H1 (cell line): ENCODE measurements at regions not wholly inside any gene's neighbourhood (a gene's known extent, or its start where the extent isn't known, plus 50 kb on each side); places are given as distances from the start of the nearest gene placed in this dataset.

Experiments used
- CTCF ChIA-PET: fragments of 300-600 bp; sonication (Branson Sonifier 250); formaldehyde crosslinking; loops from one replicate; lab custom pipeline; 2021; ENCODE audit not compliant: partially characterized antibody; lab: Charles Lee
- POLR2A ChIA-PET: fragments of 300-600 bp; sonication (Branson Sonifier 250); formaldehyde crosslinking; loops from one replicate; lab custom pipeline; 2021; ENCODE audit warnings: inconsistent platforms; ENCODE audit not compliant: partially characterized antibody; lab: Charles Lee
- DNase-seq, 2 experiments: peaks; one replicate each; pipeline versions ENCODE4 v3.0.0 to v3.0.0-alpha.2; 2010 to 2022; ENCODE audit warnings: low spot score in 2 of 2, low read depth in 1 of 2, mixed read lengths in 1 of 2
- FAIRE-seq: peaks from 2 replicates; lab custom pipeline; 2011; peaks lifted over from hg19 to GRCh38; lab: Jason Lieb, UNC
- H2AFZ ChIP-seq: 2 replicates; pipeline ENCODE4 v1.8.1; 2012; ENCODE audit warnings: low read length, inconsistent platforms
- H2AK5ac ChIP-seq: 2 replicates; pipeline ENCODE4 v1.6.1; 2013; ENCODE audit warnings: low read depth, low read length
- H2BK120ac ChIP-seq: replicated peaks from 2 replicates; pipeline ENCODE3; 2013; ENCODE audit warnings: low read depth, low read length, inconsistent platforms
- H2BK12ac ChIP-seq: 2 replicates; pipeline ENCODE4 v1.6.1; 2013; ENCODE audit warnings: low read depth, low read length
- H2BK15ac ChIP-seq: 2 replicates; pipeline ENCODE4 v1.6.1; 2013; ENCODE audit warnings: low read length
- H2BK20ac ChIP-seq: 2 replicates; pipeline ENCODE4 v1.6.1; 2013; ENCODE audit warnings: low read length
- H2BK5ac ChIP-seq: 2 replicates; pipeline ENCODE4 v1.6.1; 2013; ENCODE audit warnings: low read depth, low read length
- H3K14ac ChIP-seq: 2 replicates; pipeline ENCODE4 v1.6.1; 2013; ENCODE audit warnings: inconsistent platforms; ENCODE audit not compliant: insufficient read length
- H3K18ac ChIP-seq: 2 replicates; pipeline ENCODE4 v1.6.1; 2013; ENCODE audit warnings: low read length; ENCODE audit errors: extremely low read depth
- H3K23ac ChIP-seq: 2 replicates; pipeline ENCODE4 v1.6.1; 2013; ENCODE audit warnings: inconsistent platforms; ENCODE audit not compliant: insufficient read length
- H3K23me2 ChIP-seq: 2 replicates; pipeline ENCODE4 v1.6.1; 2013; ENCODE audit warnings: low read depth, low read length
- H3K27ac ChIP-seq: 2 replicates; pipeline ENCODE4 v1.6.1; 2011; ENCODE audit warnings: low read depth, low read length, inconsistent platforms
- H3K27me3 ChIP-seq, 4 experiments: replicated peaks in 1 of 4; 1 replicate in 1 of 4; 2 replicates in 3 of 4; pipeline versions ENCODE4 v1.6.1 to v1.8.1; 2011 to 2013; ENCODE audit warnings: low read length in 3 of 4, mild to moderate bottlenecking in 3 of 4, inconsistent platforms in 2 of 4, mixed read lengths in 2 of 4, moderate library complexity in 1 of 4; ENCODE audit not compliant: control insufficient read depth in 3 of 4, insufficient read depth in 3 of 4; ENCODE audit errors: extremely low read depth in 1 of 4
- H3K36me3 ChIP-seq, 4 experiments: 2 replicates each; pipeline versions ENCODE4 v1.6.1 to v1.8.1; 2011 to 2013; ENCODE audit warnings: mild to moderate bottlenecking in 4 of 4, low read length in 3 of 4, moderate library complexity in 2 of 4, control low read depth in 1 of 4, inconsistent platforms in 1 of 4; ENCODE audit not compliant: insufficient read depth in 4 of 4, control insufficient read depth in 2 of 4
- H3K4ac ChIP-seq: replicated peaks from 2 replicates; pipeline ENCODE3; 2013; ENCODE audit warnings: low read length, low read depth, mixed read lengths, inconsistent platforms; ENCODE audit not compliant: insufficient read length
- H3K4me1 ChIP-seq, 4 experiments: replicated peaks in 1 of 4; 1 replicate in 1 of 4; 2 replicates in 3 of 4; pipeline versions ENCODE4 v1.6.1 to v1.8.1; 2011 to 2013; ENCODE audit warnings: low read length in 3 of 4, inconsistent platforms in 2 of 4, mixed read lengths in 1 of 4; ENCODE audit not compliant: insufficient read depth in 4 of 4, control insufficient read depth in 3 of 4
- H3K4me2 ChIP-seq, 2 experiments: 2 replicates each; pipeline versions ENCODE4 v1.6.1 to v1.8.1; 2011 to 2013; ENCODE audit warnings: low read depth in 2 of 2, low read length in 2 of 2, control low read depth in 1 of 2, inconsistent platforms in 1 of 2, mild to moderate bottlenecking in 1 of 2; ENCODE audit not compliant: insufficient read depth in 1 of 2
- H3K4me3 ChIP-seq, 4 experiments: fragments of 200-600, 300-600 bp in 1 of 4; sonication (generic), shearing (Covaris generic), sonication (Bioruptor Twin) in 1 of 4; 2 replicates each; pipeline versions ENCODE4 v1.5.1 to v1.8.1; 2011 to 2016; ENCODE audit warnings: low read length in 4 of 4, low read depth in 3 of 4, control low read depth in 2 of 4, inconsistent platforms in 2 of 4, mild to moderate bottlenecking in 2 of 4, mixed read lengths in 1 of 4, moderate library complexity in 1 of 4; ENCODE audit not compliant: insufficient read depth in 2 of 4; ENCODE audit errors: extremely low read depth in 1 of 4
- H3K56ac ChIP-seq: replicated peaks from 2 replicates; pipeline ENCODE3; 2013; ENCODE audit warnings: low read depth, mild to moderate bottlenecking, mixed read lengths, low read length, inconsistent platforms; ENCODE audit not compliant: insufficient read length
- H3K79me1 ChIP-seq: 2 replicates; pipeline ENCODE4 v1.6.1; 2013; ENCODE audit warnings: low read depth, low read length, control low read depth
- H3K79me2 ChIP-seq, 2 experiments: 2 replicates each; pipeline versions ENCODE4 v1.6.1 to v1.8.1; 2012 to 2013; ENCODE audit warnings: low read length in 2 of 2, mild to moderate bottlenecking in 2 of 2, inconsistent platforms in 1 of 2; ENCODE audit not compliant: insufficient read depth in 2 of 2, control insufficient read depth in 1 of 2
- H3K9ac ChIP-seq, 4 experiments: replicated peaks in 1 of 4; 1 replicate in 1 of 4; 2 replicates in 3 of 4; pipeline versions ENCODE4 v1.6.1 to v1.8.1; 2011 to 2013; ENCODE audit warnings: low read depth in 3 of 4, low read length in 3 of 4, control low read depth in 2 of 4, mild to moderate bottlenecking in 2 of 4, moderate library complexity in 2 of 4, inconsistent platforms in 1 of 4; ENCODE audit errors: extremely low read depth in 1 of 4
- H3K9me3 ChIP-seq, 2 experiments: 2 replicates each; pipeline versions ENCODE4 v1.6.1 to v1.8.1; 2012 to 2013; ENCODE audit warnings: mild to moderate bottlenecking in 2 of 2, moderate library complexity in 2 of 2, control low read depth in 1 of 2, inconsistent platforms in 1 of 2, low read depth in 1 of 2, low read length in 1 of 2, mixed read lengths in 1 of 2; ENCODE audit not compliant: insufficient read depth in 2 of 2
- H4K20me1 ChIP-seq, 2 experiments: replicated peaks in 1 of 2; 2 replicates each; pipeline versions ENCODE3 to v1.8.1; 2011 to 2013; ENCODE audit warnings: inconsistent platforms in 2 of 2, low read length in 2 of 2, mild to moderate bottlenecking in 1 of 2; ENCODE audit not compliant: insufficient read depth in 2 of 2, control insufficient read depth in 1 of 2
- H4K5ac ChIP-seq: 2 replicates; pipeline ENCODE4 v1.6.1; 2013; ENCODE audit warnings: low read length, low read depth, mixed read lengths, inconsistent platforms; ENCODE audit not compliant: insufficient read length
- H4K8ac ChIP-seq: 2 replicates; pipeline ENCODE4 v1.8.0; 2013; ENCODE audit warnings: mild to moderate bottlenecking, moderate library complexity, low read length, inconsistent platforms; ENCODE audit not compliant: insufficient read depth; ENCODE audit errors: extremely low read depth
- H4K91ac ChIP-seq: replicated peaks from 2 replicates; pipeline ENCODE3; 2013; ENCODE audit warnings: low read length, mixed read lengths, inconsistent platforms; ENCODE audit not compliant: insufficient read length
- MAX ChIP-seq: IDR thresholded peaks from 2 replicates; pipeline ENCODE4 v1.6.1; 2012; ENCODE audit warnings: inconsistent platforms
- WGBS, 2 experiments: shearing (Covaris generic) in 1 of 2; methylation state at CpG; one replicate each; pipeline versions ENCODE4 v1.1.6 to v1.1.7; 2013 to 2015; ENCODE audit warnings: low lambda C conversion rate in 2 of 2, mixed read lengths in 2 of 2, inconsistent platforms in 1 of 2, low coverage in 1 of 2, missing lambda C conversion rate in 1 of 2; ENCODE audit not compliant: insufficient replicate concordance in 2 of 2, insufficient coverage in 1 of 2, insufficient read length in 1 of 2; ENCODE audit errors: extremely low coverage in 1 of 2, missing lambda C conversion rate in 1 of 2; 5-methylcytosine and 5-hydroxymethylcytosine counted together

- no peak for FAIRE-seq
- H2BK12ac ChIP-seq, result no peak overlapping the region
- ChIA-PET CTCF (no interaction called here), POLR2A (no interaction called here)
- no peaks in the 10 kb centered on the region for H3K23me2 ChIP-seq
- H3K56ac ChIP-seq, result no peak overlapping the region
- H3K9me3 ChIP-seq, result no peaks in the 10 kb centered on the region
- H3K27me3 ChIP-seq, result no peaks in the 10 kb centered on the region
- no peak overlapping the region for H2BK15ac ChIP-seq
- no peak overlapping the region for H3K4me3 ChIP-seq
- TF ChIP-seq MAX, result no peak
- H3K4ac ChIP-seq, result no peak overlapping the region
- no peaks in the 10 kb centered on the region for H3K79me2 ChIP-seq
- H2BK20ac ChIP-seq, result no peak overlapping the region
- no peak overlapping the region for H3K18ac ChIP-seq
- H4K8ac ChIP-seq, result no peak overlapping the region
- H2AFZ ChIP-seq, result no peak overlapping the region
- no peak overlapping the region for H3K9ac ChIP-seq
- H3K4me1 ChIP-seq, result peaks cover 0 to 5% (median 0%) of the 10 kb centered on the region in 4 experiments; a peak in 1 of 7 replicates
- no peaks in the 10 kb centered on the region for H4K20me1 ChIP-seq
- no peaks in the 10 kb centered on the region for H3K79me1 ChIP-seq
- H3K36me3 ChIP-seq, result no peaks in the 10 kb centered on the region
- H2BK5ac ChIP-seq, result no peak overlapping the region
- 92% methylated on average over 1 of the region's 1 CpG; no CpG with 5 or more reads in 1 of the 2 experiments for WGBS, 2 experiments
- H3K14ac ChIP-seq, result no peak overlapping the region
- H3K23ac ChIP-seq, result no peak overlapping the region
- H2AK5ac ChIP-seq, result no peak overlapping the region
- no peak for DNase-seq
- no peak overlapping the region for H2BK120ac ChIP-seq
- no peak overlapping the region for H3K27ac ChIP-seq
- H3K4me2 ChIP-seq, result no peak overlapping the region
- H4K5ac ChIP-seq, result no peak overlapping the region
- H4K91ac ChIP-seq, result no peak overlapping the region
Measured at GRCh38 chr14:97293659-97294058, 496.5 kb downstream of the VRK1 start.
